Loucy (cell line): ENCODE measurements at regions not wholly inside any gene's neighbourhood (a gene's known extent, or its start where the extent isn't known, plus 50 kb on each side); places are given as distances from the start of the nearest gene placed in this dataset.

Source experiments
- H2AFZ ChIP-seq: fragments of 200-600 bp; sonication (generic); 2 replicates; pipeline ENCODE4 v1.6.0; 2016; ENCODE audit warnings: antibody characterized with exemption, mild to moderate bottlenecking, low read length, moderate library complexity
- H3F3A ChIP-seq: fragments of 200-600 bp; 2 replicates; pipeline ENCODE4 v1.6.0; 2016; ENCODE audit warnings: antibody characterized with exemption, low read depth, mild to moderate bottlenecking
- H3K27me3 ChIP-seq: fragments of 200-600 bp; sonication (generic); 2 replicates; pipeline ENCODE4 v1.6.1; 2014; ENCODE audit warnings: low read length, mild to moderate bottlenecking; ENCODE audit not compliant: insufficient read depth, poor library complexity, severe bottlenecking
- H3K36me3 ChIP-seq: fragments of 200-600 bp; sonication (generic); 2 replicates; pipeline ENCODE4 v1.6.1; 2016; ENCODE audit warnings: low read length; ENCODE audit not compliant: insufficient read depth
- H3K4me1 ChIP-seq: fragments of 200-600 bp; sonication (generic); 2 replicates; pipeline ENCODE4 v1.5.1; 2014; ENCODE audit warnings: low read length, mild to moderate bottlenecking; ENCODE audit not compliant: insufficient read depth, poor library complexity, severe bottlenecking
- H3K4me2 ChIP-seq: fragments of 200-600 bp; sonication (generic); 2 replicates; pipeline ENCODE4 v1.6.0; 2014; ENCODE audit warnings: antibody characterized with exemption, low read length, low read depth, mild to moderate bottlenecking; ENCODE audit not compliant: poor library complexity, severe bottlenecking
- H3K4me3 ChIP-seq: fragments of 200-600 bp; sonication (generic); 2 replicates; pipeline ENCODE4 v1.5.1; 2014; ENCODE audit warnings: low read length, mild to moderate bottlenecking, mixed read lengths; ENCODE audit not compliant: poor library complexity, severe bottlenecking
- H3K79me2 ChIP-seq: fragments of 200-600 bp; sonication (generic); 2 replicates; pipeline ENCODE4 v1.6.1; 2014; ENCODE audit warnings: low read length; ENCODE audit not compliant: insufficient read depth
- H3K9ac ChIP-seq: fragments of 200-600 bp; sonication (generic); 2 replicates; pipeline ENCODE4 v1.6.0; 2014; ENCODE audit warnings: mild to moderate bottlenecking, low read depth, low read length, moderate library complexity; ENCODE audit not compliant: poor library complexity, severe bottlenecking
- H3K9me2 ChIP-seq: fragments of 200-600 bp; sonication (generic); replicated peaks from 2 replicates; pipeline ENCODE4 v1.6.1; 2016; ENCODE audit warnings: low read depth, low read length, mixed read lengths
- H3K9me3 ChIP-seq: fragments of 200-600 bp; sonication (generic); 2 replicates; pipeline ENCODE4 v1.6.1; 2014; ENCODE audit warnings: mild to moderate bottlenecking, antibody characterized with exemption, low read length, low read depth; ENCODE audit not compliant: insufficient read depth
- H4K20me1 ChIP-seq: fragments of 200-600 bp; sonication (generic); 2 replicates; pipeline ENCODE4 v1.6.0; 2014; ENCODE audit warnings: antibody characterized with exemption, low read length, mild to moderate bottlenecking; ENCODE audit not compliant: insufficient read depth, poor library complexity, severe bottlenecking
- EZH2phosphoT487 ChIP-seq: fragments of 200-600 bp; IDR thresholded peaks from 2 replicates; pipeline ENCODE4 v1.6.1; 2018; ENCODE audit warnings: antibody characterized with exemption, mild to moderate bottlenecking, moderate library complexity, borderline replicate concordance
- TF ChIP-seq, protein P1 (sequence below): fragments of 200-600 bp; sonication (generic); conservative IDR thresholded peaks from 2 replicates; pipeline ENCODE4 v1.5.1; 2014; ENCODE audit warnings: mild to moderate bottlenecking, antibody characterized with exemption, low read length

DNA sequence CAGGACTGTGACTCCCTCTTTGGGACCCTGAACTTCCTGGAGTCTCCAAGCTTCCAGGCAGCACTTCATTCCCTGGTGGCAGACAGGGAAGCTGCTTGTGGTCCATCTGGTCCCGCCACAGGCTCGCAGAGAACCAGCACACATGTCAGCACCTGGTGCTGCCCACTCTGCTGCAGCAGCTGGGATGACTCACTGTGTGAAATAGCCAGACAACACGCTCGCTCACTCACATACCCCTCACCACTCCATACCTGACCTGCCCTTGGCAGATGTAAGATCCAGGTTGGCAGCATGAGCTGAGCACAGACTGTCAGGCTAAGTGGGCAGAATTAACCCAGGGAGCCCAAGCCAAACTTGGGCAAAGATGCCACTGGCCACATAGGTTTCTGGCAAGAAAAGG, 613.5 kb downstream of the PCDH18 start:
- H3K4me2 ChIP-seq, result no peak overlapping the region
- H3K9me3 ChIP-seq, result no peaks in the 10 kb centered on the region
- no peaks in the 10 kb centered on the region for H3K79me2 ChIP-seq
- no peak for TF ChIP-seq EZH2phosphoT487
- TF ChIP-seq, protein P1, sequence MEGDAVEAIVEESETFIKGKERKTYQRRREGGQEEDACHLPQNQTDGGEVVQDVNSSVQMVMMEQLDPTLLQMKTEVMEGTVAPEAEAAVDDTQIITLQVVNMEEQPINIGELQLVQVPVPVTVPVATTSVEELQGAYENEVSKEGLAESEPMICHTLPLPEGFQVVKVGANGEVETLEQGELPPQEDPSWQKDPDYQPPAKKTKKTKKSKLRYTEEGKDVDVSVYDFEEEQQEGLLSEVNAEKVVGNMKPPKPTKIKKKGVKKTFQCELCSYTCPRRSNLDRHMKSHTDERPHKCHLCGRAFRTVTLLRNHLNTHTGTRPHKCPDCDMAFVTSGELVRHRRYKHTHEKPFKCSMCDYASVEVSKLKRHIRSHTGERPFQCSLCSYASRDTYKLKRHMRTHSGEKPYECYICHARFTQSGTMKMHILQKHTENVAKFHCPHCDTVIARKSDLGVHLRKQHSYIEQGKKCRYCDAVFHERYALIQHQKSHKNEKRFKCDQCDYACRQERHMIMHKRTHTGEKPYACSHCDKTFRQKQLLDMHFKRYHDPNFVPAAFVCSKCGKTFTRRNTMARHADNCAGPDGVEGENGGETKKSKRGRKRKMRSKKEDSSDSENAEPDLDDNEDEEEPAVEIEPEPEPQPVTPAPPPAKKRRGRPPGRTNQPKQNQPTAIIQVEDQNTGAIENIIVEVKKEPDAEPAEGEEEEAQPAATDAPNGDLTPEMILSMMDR, result no peak
- no peaks in the 10 kb centered on the region for H3K9me2 ChIP-seq
- H3F3A ChIP-seq, result no peaks in the 10 kb centered on the region
- no peaks in the 10 kb centered on the region for H3K36me3 ChIP-seq
- no peak overlapping the region for H2AFZ ChIP-seq
- H3K9ac ChIP-seq, result no peak overlapping the region
- H4K20me1 ChIP-seq, result no peaks in the 10 kb centered on the region
- no peaks in the 10 kb centered on the region for H3K4me1 ChIP-seq
- no peak overlapping the region for H3K4me3 ChIP-seq
- H3K27me3 ChIP-seq, result no peaks in the 10 kb centered on the region

DNA sequence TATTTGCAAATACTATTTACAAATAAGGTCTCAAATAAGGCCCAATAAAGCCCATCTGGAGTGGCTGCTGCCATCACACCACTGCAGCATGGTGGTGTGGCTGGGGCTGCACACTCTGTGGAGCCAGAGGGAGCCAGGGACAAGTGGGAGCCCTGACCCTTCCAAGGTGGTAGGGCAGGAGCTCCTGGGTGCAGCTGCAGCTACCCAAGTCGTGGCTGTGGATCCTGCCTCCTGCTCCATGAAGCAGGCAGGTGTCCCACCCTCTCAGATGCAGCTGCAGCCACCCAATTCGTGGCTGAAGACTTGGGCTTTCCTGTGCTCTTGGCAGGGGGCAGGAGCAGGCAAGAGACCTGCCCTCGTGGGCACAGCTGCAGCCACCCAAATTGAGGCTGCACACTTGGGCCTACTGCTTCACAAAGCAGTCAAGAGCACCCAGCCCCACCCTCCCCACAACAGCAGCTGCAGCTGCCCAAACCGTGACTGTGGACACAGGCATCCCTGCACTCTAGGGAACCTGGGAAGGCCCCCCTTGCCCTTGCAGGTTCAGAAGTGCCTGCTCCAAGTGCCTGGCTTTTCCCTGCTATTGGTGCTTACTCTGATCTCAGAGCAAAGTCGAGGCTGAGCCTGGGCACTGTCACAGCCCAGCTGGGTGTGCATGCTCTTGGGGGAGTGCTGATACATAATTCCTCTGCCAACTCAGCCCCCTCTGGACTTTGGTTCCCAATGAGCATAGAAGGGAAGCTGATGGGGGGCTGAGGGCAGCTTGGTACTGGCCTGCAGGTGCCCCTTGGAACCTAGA, 614.8 kb downstream of the PCDH18 start:
- no peak overlapping the region for H3K4me3 ChIP-seq
- H3K4me1 ChIP-seq, result no peaks in the 10 kb centered on the region
- no peak overlapping the region for H2AFZ ChIP-seq
- H3K9me2 ChIP-seq, result no peaks in the 10 kb centered on the region
- H3K4me2 ChIP-seq, result no peak overlapping the region
- no peaks in the 10 kb centered on the region for H4K20me1 ChIP-seq
- no peaks in the 10 kb centered on the region for H3K27me3 ChIP-seq
- H3F3A ChIP-seq, result no peaks in the 10 kb centered on the region
- H3K9me3 ChIP-seq, result no peaks in the 10 kb centered on the region
- H3K9ac ChIP-seq, result no peak overlapping the region
- no peaks in the 10 kb centered on the region for H3K36me3 ChIP-seq
- no peaks in the 10 kb centered on the region for H3K79me2 ChIP-seq
- TF ChIP-seq EZH2phosphoT487, result no peak
- TF ChIP-seq, protein P1, result no peak

DNA sequence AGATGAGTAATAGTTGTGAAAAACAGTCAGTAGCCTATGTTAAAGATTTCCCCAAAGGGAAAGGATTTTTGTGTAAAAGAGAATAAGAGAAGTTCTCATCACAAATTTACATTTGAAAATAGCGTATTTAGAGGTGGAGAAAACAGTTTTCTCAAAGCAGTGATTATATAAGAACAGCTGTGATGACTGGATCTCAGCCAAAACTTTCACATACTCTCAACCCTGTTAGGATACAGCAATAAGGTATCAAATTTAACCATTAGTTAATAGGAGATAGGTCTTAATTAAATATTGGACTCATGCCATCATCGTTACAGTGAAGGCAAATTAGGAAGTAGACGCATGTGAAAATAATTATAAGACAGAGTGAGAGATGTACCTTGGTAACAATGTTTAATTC, 622.7 kb downstream of the PCDH18 start:
- no peaks in the 10 kb centered on the region for H3K27me3 ChIP-seq
- H3K9ac ChIP-seq, result no peak overlapping the region
- H3K9me3 ChIP-seq, result no peaks in the 10 kb centered on the region
- H2AFZ ChIP-seq, result no peak overlapping the region
- H3K36me3 ChIP-seq, result no peaks in the 10 kb centered on the region
- H3K79me2 ChIP-seq, result no peaks in the 10 kb centered on the region
- no peaks in the 10 kb centered on the region for H3K4me1 ChIP-seq
- H4K20me1 ChIP-seq, result no peaks in the 10 kb centered on the region
- H3K9me2 ChIP-seq, result no peaks in the 10 kb centered on the region
- no peaks in the 10 kb centered on the region for H3F3A ChIP-seq
- no peak overlapping the region for H3K4me3 ChIP-seq
- TF ChIP-seq, protein P1, result no peak
- no peak for TF ChIP-seq EZH2phosphoT487
- no peak overlapping the region for H3K4me2 ChIP-seq
